Endometrium (tissue), 2 donors: ENCODE measurements at regions not wholly inside any gene's neighbourhood (a gene's known extent, or its start where the extent isn't known, plus 50 kb on each side); places are given as distances from the start of the nearest gene placed in this dataset.
"Not testable (repeated sequence)": the region's sequence is repeated elsewhere in the genome, so short reads cannot be mapped to it uniquely, and the experiment has no call there.

Source experiments
- FAIRE-seq: peaks from 2 replicates; lab custom pipeline; 2012; peaks lifted over from hg19 to GRCh38; lab: Jason Lieb, UNC
- donor health status: control.
- donor health status: control.

DNA sequence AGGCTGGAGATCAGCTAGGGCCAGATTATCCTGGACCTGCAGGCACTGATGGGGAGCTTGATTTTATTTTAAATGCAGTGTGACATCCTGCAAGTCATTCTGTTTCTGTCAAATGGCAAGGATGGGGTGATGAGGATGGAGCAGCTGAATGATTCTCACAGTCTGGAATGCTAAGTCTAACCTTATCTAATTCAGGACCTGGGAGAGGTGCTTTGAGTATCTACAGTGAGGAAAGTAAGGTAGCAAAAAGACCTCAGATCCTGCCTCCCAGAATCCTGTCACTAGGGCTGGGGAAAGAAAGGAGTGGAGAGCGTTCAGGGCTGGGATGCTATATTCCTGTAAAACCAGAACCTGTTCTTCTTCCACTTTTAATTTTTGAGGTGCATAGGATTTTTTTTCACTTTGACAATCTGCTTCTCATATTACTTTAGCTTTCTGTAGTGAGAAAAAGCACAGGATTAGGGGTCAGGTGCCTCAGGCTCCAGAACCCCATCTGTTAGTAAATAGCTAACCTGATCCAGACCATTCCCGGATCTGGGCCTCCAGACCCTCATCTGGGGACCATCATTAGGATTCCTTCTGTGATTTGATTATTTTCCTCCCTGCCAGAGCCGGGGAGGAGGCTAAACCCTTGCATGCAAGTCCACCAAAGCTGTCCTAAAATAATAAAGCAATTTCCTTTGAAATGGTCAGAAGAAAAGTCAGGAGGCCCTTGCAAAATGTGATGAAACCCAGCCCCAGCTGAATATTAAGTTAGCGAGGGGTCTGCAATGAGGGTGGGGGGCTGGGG lies 54.7 kb downstream of the ASCL1 start:
- FAIRE-seq = no peak

DNA sequence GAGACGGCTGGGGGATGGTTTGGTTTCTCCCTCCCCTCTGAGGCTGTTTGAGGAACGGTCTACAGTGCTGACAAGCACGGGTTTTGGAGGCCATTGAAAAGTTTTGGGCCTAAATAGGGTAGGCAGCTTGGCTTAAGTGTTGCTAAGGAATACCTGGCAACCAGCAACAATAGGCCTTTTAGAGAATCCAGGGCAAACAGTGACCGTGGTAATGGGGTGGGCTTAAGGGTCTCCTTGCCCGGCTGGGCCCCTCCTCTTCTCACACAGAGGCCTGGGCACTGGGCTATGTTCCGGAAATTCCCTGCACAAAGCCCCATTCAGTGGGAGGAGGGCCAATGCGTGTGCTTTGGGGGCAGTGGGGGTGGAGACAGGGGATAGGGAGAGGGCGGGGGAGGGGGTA lies 55.4 kb downstream of the ASCL1 start:
- FAIRE-seq = no peak

DNA sequence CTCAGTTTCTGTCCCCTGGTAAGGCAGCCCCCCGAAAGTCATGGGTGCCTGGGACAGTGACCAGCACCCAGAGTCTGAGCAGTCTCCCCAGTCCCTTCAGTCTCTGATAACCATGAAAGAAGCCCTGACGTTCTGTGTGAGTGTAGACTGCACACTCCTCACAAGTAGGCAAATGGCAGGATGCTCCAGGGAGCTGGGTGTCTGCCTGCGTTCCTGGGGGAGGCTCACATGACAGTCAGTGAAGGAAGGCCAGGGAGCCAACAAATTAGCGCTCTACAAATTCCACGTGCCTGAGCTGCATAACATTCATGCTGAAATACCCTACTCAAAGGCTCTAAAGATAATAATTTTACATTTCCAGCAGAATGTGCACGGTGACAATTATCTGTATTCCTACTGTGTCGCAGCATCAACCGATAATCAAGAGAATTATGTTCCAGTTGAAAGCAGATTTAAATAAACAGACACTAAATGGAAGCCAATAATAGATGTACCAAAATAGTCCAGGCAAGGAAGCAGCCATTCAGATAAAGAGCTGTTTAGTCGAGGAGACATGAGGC lies 56.3 kb downstream of the ASCL1 start:
- FAIRE-seq = no peak

DNA sequence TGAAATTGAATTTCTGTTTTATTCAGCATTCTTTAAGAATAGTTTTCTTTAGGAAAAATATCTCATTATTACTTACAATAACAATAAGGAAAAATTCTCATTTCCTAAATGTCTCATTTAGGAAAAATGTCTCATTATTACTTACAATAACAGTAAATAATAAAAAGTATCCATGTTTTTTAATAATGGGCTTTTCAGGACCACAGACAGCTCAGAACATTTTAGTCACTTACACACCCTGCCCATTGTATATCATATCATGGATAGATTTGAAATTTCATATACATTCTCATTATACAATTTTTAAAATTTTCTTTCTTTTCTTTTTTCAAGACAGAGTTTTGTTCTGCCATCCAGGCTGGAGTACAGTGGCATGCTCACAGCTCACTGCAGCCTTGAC lies 58.9 kb downstream of the ASCL1 start:
- FAIRE-seq = no peak

DNA sequence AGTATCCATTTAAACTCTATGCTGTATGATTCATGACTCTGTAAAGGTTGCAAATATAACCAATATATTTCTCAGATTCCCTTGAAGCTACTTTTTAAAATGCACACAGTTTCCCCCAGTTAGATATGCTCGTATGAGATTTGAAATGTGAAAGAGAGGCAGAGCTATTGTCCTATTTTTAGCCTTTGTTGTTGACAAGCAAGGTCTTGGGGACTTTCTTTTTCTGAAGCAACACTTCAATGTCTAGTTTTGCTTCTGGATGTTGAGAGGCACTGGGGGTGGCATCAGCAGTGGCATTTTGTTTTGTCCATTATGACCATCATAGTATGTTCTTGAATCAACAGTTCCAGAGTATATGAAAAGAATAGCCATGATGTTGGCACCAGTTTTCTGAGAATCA lies 63.4 kb downstream of the ASCL1 start:
- FAIRE-seq = no peak

DNA sequence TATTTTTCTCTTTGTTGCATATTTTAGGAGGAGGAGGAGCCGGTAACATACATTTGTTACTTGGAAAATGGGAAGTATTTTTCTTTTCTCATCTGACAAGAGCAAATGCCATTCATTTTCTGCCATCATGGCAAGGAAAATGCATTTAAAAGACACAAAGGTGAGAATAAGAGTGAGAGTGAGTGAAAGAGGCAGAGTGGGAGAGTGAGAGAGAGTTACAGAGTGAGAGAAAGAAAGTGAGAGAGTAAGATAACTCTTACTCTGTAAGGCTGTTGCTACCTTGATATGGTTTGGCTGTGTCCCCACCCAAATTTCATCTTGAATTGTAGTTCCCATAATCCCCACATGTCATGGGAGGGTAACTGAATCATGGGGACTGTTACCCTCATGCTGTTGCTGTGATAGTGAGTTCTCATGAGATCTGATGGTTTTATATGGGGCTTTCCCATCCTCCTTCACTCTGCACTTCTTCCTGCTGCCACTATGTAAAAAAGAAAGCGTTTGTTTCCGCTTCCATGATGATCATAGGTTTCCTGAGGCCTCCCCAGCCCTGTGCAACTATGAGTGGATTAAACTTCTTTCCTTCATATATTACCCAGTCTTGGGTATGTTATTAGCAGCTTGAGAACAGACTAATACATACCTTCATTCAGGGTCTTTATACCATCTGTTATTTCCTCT lies 64.2 kb downstream of the ASCL1 start:
- FAIRE-seq = no peak

DNA sequence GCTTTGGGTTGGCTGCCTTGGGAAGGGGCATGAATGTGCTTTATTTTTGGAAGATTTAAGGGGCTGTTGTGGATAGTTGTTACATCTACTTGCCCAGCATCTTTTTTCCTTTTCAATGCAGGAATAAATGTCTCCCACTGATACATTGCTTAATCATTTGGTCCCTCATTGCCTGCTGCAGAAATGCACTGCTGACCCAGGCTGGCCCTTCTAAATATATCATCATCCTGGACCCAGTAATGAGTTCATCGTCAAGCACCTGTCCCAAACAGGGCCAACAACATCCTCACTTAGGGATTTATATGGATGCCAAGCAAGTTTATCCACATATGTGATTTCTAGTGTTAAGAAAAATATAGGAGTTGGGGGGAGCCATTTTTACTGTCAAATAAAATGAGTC lies 67.2 kb downstream of the ASCL1 start:
- FAIRE-seq = no peak

DNA sequence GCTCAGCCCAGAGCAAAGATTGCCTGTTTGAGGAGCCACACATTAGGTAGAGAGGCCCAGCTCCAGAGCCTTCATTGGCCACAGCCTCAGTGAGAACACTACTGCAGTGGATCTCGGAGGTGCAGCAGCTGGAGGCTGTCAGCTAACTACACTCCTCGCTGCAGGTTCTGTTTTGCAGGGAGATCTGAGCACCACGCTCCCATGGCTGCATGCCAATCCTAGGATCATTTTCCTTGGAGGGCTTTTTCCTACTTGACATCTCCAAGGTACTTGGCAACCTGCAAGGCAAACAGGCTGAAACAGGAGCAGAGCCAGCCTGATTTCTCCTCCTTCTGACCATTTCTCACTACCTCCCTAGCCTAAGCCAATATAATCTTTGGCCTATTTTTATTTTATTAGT lies 69.2 kb downstream of the ASCL1 start:
- FAIRE-seq = not testable (repeated sequence)

DNA sequence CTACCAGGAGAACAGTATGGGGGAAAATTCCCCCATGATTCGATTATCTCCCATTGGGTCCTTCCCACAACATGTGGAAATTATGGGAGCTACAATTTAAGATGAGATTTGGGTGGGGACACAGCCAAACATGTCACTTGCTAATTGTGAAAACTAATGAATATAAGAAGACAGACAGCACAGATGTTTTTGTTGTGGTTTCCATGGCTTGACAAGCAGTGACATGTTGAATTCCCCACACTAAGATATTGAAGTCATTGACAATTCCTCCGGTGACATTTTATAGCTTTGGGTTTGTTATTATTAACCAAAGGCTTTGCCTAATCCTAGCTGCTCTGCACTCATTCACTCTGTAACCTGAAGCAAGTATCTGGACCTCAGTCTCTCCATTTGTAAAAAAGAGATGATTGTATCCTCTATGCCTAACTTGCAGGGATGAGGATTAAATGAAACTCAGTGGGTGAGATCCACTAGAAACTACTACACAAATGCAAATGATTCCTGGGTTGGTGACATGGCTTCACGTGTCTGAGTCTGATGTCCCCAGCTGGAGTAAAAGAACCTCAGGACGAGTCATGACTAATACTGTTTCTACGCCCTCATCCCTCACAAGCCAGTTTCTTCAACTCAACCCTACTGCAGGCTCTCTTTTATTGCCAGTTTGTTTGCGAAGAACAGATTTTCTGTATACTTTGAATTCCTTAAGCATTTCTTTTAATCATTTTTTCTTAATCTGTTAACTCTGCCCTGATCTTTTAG lies 71.6 kb downstream of the ASCL1 start:
- FAIRE-seq = no peak

DNA sequence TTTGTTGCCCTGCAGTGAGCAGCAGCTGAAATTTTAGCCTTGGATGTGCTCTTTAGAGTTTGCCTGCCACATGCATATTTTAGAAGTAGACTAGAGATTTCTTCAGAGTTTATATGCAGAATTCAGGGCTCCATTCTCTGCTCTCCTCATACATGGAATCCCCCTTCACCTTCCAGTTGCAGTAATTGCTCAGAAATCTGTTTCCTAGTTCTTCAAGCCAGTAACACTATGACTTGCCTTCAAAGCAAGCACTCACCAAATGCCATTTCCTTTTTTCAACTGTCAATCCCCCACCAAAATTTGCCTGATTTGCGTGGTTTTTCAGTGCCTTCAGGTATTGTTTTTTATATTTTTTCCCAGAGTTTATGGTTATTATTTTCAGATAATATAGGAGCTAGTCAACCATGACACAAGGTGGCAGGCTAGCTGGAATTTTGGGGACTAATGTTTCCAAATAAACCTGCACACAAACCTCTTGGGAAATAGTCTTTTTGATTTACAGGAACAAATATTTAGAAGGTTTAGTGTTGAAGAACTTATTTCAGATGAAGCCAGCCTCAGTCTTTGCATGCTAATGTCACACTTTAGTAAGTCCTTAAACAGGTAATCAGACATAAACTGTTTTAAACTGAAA lies 79.2 kb downstream of the ASCL1 start:
- no peak for FAIRE-seq

DNA sequence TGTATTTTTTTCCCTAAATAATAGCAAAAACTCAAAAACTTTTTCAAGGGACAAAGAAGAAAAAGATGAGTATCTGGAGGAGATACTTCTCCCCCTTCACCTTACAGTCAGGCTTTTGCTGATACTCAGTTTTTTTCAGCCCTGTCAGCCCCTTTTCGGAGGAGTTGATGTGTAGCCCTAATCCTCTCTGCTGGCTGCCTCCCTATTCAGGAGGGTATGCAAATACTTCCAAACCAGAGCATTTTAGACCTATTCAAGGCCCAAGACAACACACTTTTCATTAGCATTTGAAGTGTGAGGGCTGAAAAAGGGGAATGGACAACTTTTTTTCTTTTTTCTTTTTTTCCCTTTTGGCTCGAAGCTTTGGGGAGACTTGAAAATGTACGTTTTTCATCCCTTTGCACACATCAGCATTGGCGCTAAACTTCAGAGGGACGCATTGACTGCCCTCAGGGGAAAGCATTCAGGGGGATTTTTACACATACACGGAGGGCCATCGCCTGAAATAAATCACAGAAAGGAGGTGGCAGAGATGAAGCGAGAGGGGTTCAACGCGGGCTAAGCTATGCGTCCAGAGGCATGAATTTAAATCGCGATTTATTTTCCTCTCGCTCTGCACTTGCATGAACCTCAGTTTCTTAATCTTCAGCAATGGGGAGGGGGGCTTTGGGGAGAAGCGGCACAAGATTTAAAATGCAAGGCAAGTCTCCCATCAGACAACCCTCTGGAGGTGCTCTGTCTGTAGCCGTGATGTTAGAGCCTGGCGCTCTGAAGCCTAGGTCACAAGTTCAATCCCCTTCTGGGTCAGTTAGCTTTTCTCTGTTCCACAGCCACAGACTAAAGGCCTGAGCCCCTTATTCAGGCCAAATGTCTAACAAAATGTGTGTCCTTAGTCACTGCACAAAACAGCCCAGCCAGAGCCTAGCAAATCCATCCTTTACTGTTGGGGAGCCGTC lies 86.3 kb downstream of the ASCL1 start:
- FAIRE-seq = no peak

DNA sequence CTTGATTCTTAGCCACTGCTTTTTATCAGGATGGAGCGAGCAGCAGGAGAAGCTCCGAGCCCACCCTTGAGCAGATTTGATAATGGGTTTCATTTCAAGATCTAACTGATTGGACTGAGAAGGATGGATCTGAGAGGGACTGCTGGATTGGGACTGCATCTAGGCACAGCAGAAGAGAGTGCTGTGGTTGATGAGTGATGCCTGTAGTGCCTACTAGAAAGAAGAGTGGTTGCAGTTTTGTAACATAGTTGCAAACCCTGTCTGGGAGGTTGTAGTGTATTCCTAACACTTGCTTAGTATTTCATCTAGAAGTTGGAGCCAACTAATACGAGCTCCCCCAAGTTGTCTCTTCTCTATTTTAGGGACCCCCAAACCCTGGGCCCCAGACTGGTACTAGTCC lies 88.7 kb downstream of the ASCL1 start:
- FAIRE-seq = no peak

DNA sequence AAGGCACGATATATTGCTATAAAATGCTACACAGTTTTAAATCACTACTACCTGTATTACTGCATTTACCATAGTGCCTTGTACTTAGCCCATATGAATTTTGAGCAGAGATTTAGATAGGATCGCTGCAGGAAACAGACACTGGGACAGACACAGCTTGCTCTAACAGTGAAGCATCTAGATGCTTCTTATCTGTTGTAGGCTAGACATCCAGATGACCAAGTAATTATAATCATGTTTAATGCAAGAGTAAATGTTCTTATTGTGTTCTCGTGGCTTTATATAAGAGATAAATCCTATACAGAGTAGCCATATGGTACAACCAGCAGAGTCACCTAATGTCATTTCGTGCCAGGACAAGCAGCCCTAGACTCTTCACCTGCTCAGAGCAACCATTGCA lies 92.8 kb downstream of the ASCL1 start:
- FAIRE-seq = no peak

DNA sequence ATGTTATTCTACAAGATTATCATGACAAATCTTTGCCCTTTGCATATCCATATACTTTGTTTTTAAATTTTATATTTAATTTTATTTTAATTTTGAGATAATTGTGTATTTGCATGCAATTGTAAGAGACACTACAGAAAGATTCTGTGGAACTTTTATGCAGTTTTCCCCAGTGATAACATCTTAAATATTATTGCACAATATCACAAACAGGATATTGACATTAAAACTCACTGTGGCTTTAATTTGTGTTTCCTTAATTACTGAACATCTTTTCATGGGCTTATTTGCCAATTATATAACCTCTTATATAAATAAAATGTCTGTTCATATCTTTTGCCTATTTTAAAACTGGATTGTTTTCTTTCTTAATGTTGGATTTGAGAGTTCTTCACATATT lies 95.6 kb downstream of the ASCL1 start:
- FAIRE-seq = no peak

DNA sequence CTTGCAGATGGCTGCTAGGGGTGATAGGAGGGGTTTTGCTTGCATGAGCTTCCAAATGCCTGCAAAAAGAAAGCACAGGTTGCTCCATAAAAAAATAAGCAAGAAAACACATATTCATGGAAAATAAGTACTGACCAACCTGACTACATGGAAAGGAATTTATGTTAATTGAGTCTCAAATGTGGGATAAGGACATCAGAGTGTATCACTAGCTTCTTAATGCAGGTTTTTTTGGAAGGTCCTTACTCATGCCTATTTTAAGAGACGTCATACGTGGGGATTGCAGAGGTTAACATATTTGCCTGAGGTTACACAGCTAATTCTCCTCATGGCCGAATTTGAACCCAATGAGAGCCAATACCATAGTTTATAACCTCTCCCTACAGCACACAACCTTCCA lies 116.2 kb downstream of the ASCL1 start:
- no peak for FAIRE-seq

DNA sequence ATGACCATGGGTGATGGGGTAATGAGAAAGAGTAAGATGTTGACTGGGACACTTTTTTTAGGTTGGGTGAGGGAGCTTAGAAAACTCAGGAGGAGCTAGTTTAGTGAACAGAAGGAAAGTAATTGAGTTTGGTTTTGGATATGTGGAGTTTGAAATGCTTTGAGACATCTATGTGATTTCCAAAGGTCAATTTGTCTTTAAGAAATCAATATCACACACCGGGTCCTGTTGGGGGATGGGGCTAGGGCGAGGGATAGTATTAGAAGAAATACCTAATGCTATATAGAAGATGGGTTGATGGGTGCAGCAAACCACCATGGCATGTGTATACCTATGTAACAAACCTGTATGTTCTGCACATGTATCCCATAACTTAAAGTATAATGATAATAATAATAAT lies 118.4 kb downstream of the ASCL1 start:
- no peak for FAIRE-seq

DNA sequence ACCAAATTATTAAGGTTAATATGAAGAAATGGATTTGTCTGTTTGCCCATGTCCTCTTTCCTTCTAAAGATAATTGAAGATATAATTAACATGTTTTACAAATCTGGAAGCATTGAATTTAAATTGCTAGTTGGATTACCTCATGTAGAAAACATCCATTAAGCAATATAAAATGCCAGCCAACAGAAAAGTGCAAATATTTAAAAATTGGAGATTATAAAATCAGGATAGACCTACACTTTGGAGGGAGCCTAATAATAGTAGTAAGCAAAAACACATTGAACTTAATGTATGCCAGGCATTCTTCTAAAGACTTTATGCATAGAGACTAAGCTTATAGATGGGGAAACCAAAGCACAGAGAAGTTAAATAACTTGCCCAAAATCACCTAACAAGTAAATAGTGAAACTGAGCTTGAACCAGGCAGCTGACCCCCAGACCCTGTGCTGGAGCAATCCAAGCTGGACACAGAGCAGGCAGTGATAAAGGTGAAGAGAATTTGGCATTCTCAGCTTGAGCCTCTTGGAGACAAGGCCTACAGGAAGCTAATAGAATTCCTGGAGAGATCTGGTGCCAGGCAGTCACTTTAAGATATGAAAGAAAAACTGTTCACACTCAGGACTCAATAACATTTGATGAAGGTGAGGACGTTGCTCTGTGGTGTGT lies 119.8 kb downstream of the ASCL1 start:
- no peak for FAIRE-seq

DNA sequence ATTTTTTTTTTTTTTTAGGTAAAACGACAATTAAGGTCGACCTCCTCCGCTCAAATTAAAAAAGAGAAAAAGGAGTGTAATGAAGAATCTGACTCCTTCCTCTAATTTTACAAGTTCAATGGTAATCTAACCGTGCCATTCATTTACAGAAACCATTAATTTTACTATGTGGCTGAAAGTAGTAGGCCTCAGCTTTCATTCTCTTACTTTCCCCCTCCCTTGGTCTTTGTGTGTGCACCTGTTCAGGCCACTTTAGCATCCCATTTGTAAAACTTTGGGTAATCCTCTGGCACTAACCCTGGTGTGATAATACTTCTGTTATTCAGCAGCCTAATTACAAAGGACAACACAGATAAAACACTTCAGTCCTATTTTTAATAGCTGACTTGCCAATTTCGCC lies 128.1 kb downstream of the ASCL1 start:
- FAIRE-seq = no peak

DNA sequence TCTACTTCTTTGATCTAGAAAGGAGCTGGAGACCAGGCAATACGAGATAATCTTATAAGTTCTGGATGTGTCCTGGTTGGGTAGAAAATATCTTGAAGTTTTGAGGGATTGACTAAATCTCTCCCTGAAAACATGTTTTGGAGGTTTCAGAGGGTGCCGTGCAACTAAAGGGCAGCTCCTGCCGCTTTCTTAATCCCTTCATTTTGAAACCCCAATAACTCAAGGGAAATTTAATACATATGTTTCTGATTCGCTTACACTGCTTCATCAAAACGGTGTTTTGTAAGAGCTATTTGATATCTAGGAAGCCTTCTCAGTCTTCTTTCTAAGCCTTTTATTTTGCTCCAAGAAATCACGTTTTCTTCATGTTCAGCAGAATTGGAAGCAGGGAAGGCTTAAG lies 129.0 kb downstream of the ASCL1 start:
- no peak for FAIRE-seq

DNA sequence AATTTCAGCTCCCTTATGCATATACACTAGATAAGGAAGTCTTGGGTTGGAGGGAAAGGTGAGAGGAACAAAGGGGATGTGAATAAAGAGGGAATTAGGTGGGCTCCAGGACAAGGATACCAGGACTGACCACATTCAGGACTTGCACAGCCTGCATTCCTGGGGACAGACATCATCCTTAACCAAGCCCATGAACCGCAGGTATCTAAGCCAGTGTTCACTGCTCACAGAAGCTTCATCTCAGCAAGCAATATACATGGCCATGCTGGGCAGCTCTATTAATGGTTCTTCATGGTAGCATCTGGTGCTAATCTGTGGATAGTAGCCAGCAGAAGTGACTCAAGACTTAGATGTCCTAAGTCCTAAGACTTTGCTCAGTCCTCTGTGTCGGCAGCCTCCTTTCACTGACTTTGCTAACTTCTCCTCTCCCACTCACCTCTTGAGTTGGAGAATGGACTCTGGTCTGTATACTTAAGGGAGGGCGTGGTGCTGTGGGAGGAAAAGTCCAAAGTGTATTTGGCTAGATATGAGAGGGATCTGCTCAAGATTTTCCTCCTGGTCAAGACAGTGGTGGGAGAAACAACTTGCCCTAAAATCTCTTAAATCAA lies 136.1 kb downstream of the ASCL1 start:
- FAIRE-seq = no peak
